Uterus (tissue), 3 donors: ENCODE measurements at regions not wholly inside any gene's neighbourhood (a gene's known extent, or its start where the extent isn't known, plus 50 kb on each side); places are given as distances from the start of the nearest gene placed in this dataset.

ENCODE experiments used
- DNase-seq, 2 donors: peaks; one replicate each; pipeline ENCODE4 v3.0.0-alpha.2; 2019 to 2020
- H3K27ac ChIP-seq, 2 donors: fragments of 200-600 bp; sonication (generic); 1 replicate in 1 of 2; 2 replicates in 1 of 2; pipeline ENCODE4 v1.5.1; 2016 to 2018
- H3K27me3 ChIP-seq, 2 donors: fragments of 200-600 bp; sonication (generic); one replicate each; pipeline ENCODE4 v1.5.1; 2018 to 2019; ENCODE audit warnings: control low read depth in 1 of 2
- H3K36me3 ChIP-seq, 2 donors: fragments of 200-600 bp; sonication (generic); one replicate each; pipeline ENCODE4 v1.5.1; 2019; ENCODE audit warnings: control low read depth in 1 of 2
- H3K4me1 ChIP-seq, 2 donors: fragments of 200-600 bp; sonication (generic); one replicate each; pipeline ENCODE4 v1.5.1; 2018 to 2019; ENCODE audit warnings: control low read depth in 1 of 2
- H3K4me3 ChIP-seq, 2 donors: fragments of 200-600 bp; sonication (generic); 1 replicate in 1 of 2; 2 replicates in 1 of 2; pipeline ENCODE4 v1.5.1; 2018 to 2019; ENCODE audit warnings: mild to moderate bottlenecking in 1 of 2
- H3K9me3 ChIP-seq, 2 donors: fragments of 200-600 bp; sonication (generic); one replicate each; pipeline ENCODE4 v1.5.1; 2019; ENCODE audit warnings: control low read depth in 1 of 2
- CTCF ChIP-seq, 4 experiments: fragments of 200-600 bp in 2 of 4; fragments of 450-650 bp in 2 of 4; sonication (generic) in 2 of 4; IDR thresholded peaks; one replicate each; pipeline ENCODE4 v1.5.1; 2016 to 2019; ENCODE audit warnings: antibody characterized with exemption in 4 of 4, mild to moderate bottlenecking in 2 of 4, moderate library complexity in 1 of 4
- POLR2A ChIP-seq, 2 donors: fragments of 450-650 bp; IDR thresholded peaks; one replicate each; pipeline ENCODE4 v1.6.1; 2016; ENCODE audit warnings: antibody characterized with exemption in 2 of 2, mild to moderate bottlenecking in 1 of 2, moderate library complexity in 1 of 2
- intact Hi-C: fragments of 100-400 bp; cut with DNase I; formaldehyde crosslinking; loops from one replicate; pipeline ENCODE4 v1.15.1; 2023; ENCODE audit warnings: low total_unique reads
- donor health status: DM: yes; HTN: yes; CAD: no.

- no peak for DNase-seq
- H3K36me3 ChIP-seq, result no peaks in the 10 kb centered on the region
Observed at GRCh38 chr2:134099273-134099672, 154.6 kb upstream of the MGAT5 start.

GRCh38 chr2:134103196-134103595 is 150.7 kb upstream of the MGAT5 start:
- TF ChIP-seq POLR2A (IDR thresholded peaks at IDR 0.05), result no peak
- TF ChIP-seq CTCF (IDR thresholded peaks at IDR 0.05), result no peak
- no peaks in the 10 kb centered on the region for H3K9me3 ChIP-seq
- no peaks in the 10 kb centered on the region for H3K36me3 ChIP-seq
- no peaks in the 10 kb centered on the region for H3K27me3 ChIP-seq
- intact Hi-C loops, result no loop called here
- no peaks in the 10 kb centered on the region for H3K4me1 ChIP-seq
- DNase-seq, result no peak
- no peak overlapping the region for H3K4me3 ChIP-seq
- no peak overlapping the region for H3K27ac ChIP-seq

More at GRCh38 chr2:134099273-134099672, 154.6 kb upstream of the MGAT5 start:
- Histone ChIP-seq H3K4me3 (no peak overlapping the region), H3K4me1 (no peaks in the 10 kb centered on the region), H3K9me3 (no peaks in the 10 kb centered on the region), H3K27me3 (no peaks in the 10 kb centered on the region), H3K27ac (no peak overlapping the region)
- intact Hi-C loops, result no loop called here
- TF ChIP-seq POLR2A (IDR thresholded peaks at IDR 0.05) (no peak), CTCF (IDR thresholded peaks at IDR 0.05) (no peak)

GRCh38 chr2:134104754-134105153 is 149.1 kb upstream of the MGAT5 start:
- H3K9me3 ChIP-seq, result no peaks in the 10 kb centered on the region
- no peak for DNase-seq
- no peaks in the 10 kb centered on the region for H3K27me3 ChIP-seq
- H3K36me3 ChIP-seq, result no peaks in the 10 kb centered on the region
- no peak overlapping the region for H3K4me3 ChIP-seq
- TF ChIP-seq POLR2A (IDR thresholded peaks at IDR 0.05), result no peak
- no peak for TF ChIP-seq CTCF (IDR thresholded peaks at IDR 0.05)
- intact Hi-C loops, result no loop called here
- H3K27ac ChIP-seq, result no peak overlapping the region
- H3K4me1 ChIP-seq, result no peaks in the 10 kb centered on the region

- intact Hi-C loops, result no loop called here
- TF ChIP-seq POLR2A (IDR thresholded peaks at IDR 0.05), result no peak
- no peak for TF ChIP-seq CTCF (IDR thresholded peaks at IDR 0.05)
- Histone ChIP-seq H3K27ac (no peak overlapping the region), H3K4me3 (no peak overlapping the region), H3K4me1 (no peaks in the 10 kb centered on the region), H3K27me3 (no peaks in the 10 kb centered on the region), H3K9me3 (peaks cover 0 to 3% of the 10 kb centered on the region in 2 donors), H3K36me3 (no peaks in the 10 kb centered on the region)
- DNase-seq, result no peak
Observed at GRCh38 chr2:134107402-134107801, 146.5 kb upstream of the MGAT5 start.

- Histone ChIP-seq H3K36me3 (no peaks in the 10 kb centered on the region), H3K27ac (no peak overlapping the region), H3K27me3 (no peaks in the 10 kb centered on the region), H3K9me3 (peaks cover 0 to 3% of the 10 kb centered on the region in 2 donors), H3K4me3 (no peak overlapping the region), H3K4me1 (no peaks in the 10 kb centered on the region)
- intact Hi-C loops, result no loop called here
- no peak for TF ChIP-seq CTCF (IDR thresholded peaks at IDR 0.05)
- no peak for TF ChIP-seq POLR2A (IDR thresholded peaks at IDR 0.05)
- DNase-seq, result no peak
Observed at GRCh38 chr2:134108113-134108512, 145.8 kb upstream of the MGAT5 start.
